Transverse colon (tissue), 4 donors: ENCODE measurements at regions not wholly inside any gene's neighbourhood (a gene's known extent, or its start where the extent isn't known, plus 50 kb on each side); places are given as distances from the start of the nearest gene placed in this dataset.

Source experiments
- CTCF ChIP-seq, 5 experiments: fragments of 200-600 bp in 3 of 5; fragments of 450-650 bp in 2 of 5; sonication (generic) in 3 of 5; IDR thresholded peaks; 1 replicate in 2 of 5; 2 replicates in 3 of 5; pipeline ENCODE4 v1.5.1; 2016 to 2017; ENCODE audit warnings: antibody characterized with exemption in 5 of 5, inconsistent platforms in 3 of 5, mild to moderate bottlenecking in 2 of 5, moderate library complexity in 1 of 5
- EP300 ChIP-seq: sonication (generic); formaldehyde crosslinking; IDR thresholded peaks from one replicate; pipeline ENCODE4 v1.6.1; 2017; ENCODE audit warnings: antibody characterized with exemption, low read depth
- POLR2A ChIP-seq: fragments of 450-650 bp; IDR thresholded peaks from one replicate; pipeline ENCODE4 v1.6.1; 2016; ENCODE audit warnings: antibody characterized with exemption, mild to moderate bottlenecking, moderate library complexity
- POLR2AphosphoS5 ChIP-seq, 3 donors: sonication (generic); formaldehyde crosslinking; IDR thresholded peaks; one replicate each; pipeline ENCODE4 v1.6.1; 2016; ENCODE audit warnings: antibody characterized with exemption in 3 of 3

GRCh38 chr7:128178611-128179010 is 62.5 kb upstream of the LEP start:
- TF ChIP-seq CTCF (IDR thresholded peaks at IDR 0.05): no peak
- TF ChIP-seq POLR2A: no peak
- no peak for TF ChIP-seq POLR2AphosphoS5 (IDR thresholded peaks at IDR 0.05)
- TF ChIP-seq EP300: no peak
